Osteoblast (primary cell): ENCODE measurements at regions not wholly inside any gene's neighbourhood (a gene's known extent, or its start where the extent isn't known, plus 50 kb on each side); places are given as distances from the start of the nearest gene placed in this dataset.

ENCODE experiments used
- DNase-seq: peaks from one replicate; pipeline ENCODE4 v3.0.0; 2011; ENCODE audit warnings: low spot score, mixed read lengths; ENCODE audit not compliant: insufficient read length; ENCODE audit errors: missing footprints
- H2AFZ ChIP-seq: 2 replicates; pipeline ENCODE4 v1.6.0; 2011; ENCODE audit warnings: mild to moderate bottlenecking, low read length
- H3K27ac ChIP-seq: 2 replicates; pipeline ENCODE4 v1.5.1; 2011; ENCODE audit warnings: mild to moderate bottlenecking, low read depth, low read length, moderate library complexity
- H3K27me3 ChIP-seq: 2 replicates; pipeline ENCODE4 v1.6.0; 2012; ENCODE audit warnings: mild to moderate bottlenecking, control low read depth, inconsistent platforms, low read length, moderate library complexity; ENCODE audit not compliant: insufficient read depth
- H3K36me3 ChIP-seq: 2 replicates; pipeline ENCODE4 v1.5.1; 2011; ENCODE audit warnings: mild to moderate bottlenecking, low read length, control low read depth, moderate library complexity; ENCODE audit not compliant: insufficient read depth
- H3K4me1 ChIP-seq: 2 replicates; pipeline ENCODE4 v1.5.1; 2011; ENCODE audit warnings: mild to moderate bottlenecking, low read length, control low read depth, moderate library complexity; ENCODE audit not compliant: insufficient read depth
- H3K4me2 ChIP-seq: 2 replicates; pipeline ENCODE4 v1.6.0; 2011; ENCODE audit warnings: mild to moderate bottlenecking, low read length; ENCODE audit not compliant: insufficient read depth
- H3K4me3 ChIP-seq: fragments of 200-600 bp; sonication (generic); 3 replicates; pipeline ENCODE4 v1.5.1; 2012; ENCODE audit warnings: mild to moderate bottlenecking, low read length, inconsistent platforms; ENCODE audit not compliant: insufficient read depth
- H3K79me2 ChIP-seq: 2 replicates; pipeline ENCODE4 v1.6.0; 2012; ENCODE audit warnings: mild to moderate bottlenecking, low read length, control low read depth, inconsistent platforms; ENCODE audit not compliant: insufficient read depth
- H3K9me3 ChIP-seq: 2 replicates; pipeline ENCODE4 v1.5.1; 2011; ENCODE audit warnings: low read depth, low read length, control low read depth
- H4K20me1 ChIP-seq: 2 replicates; pipeline ENCODE4 v1.6.0; 2012; ENCODE audit warnings: mild to moderate bottlenecking, low read length, control low read depth; ENCODE audit not compliant: insufficient read depth
- CTCF ChIP-seq: IDR thresholded peaks from 2 replicates; pipeline ENCODE4 v1.5.1; 2011; ENCODE audit warnings: mild to moderate bottlenecking, low read depth, low read length, moderate library complexity; ENCODE audit errors: extremely low read depth

GRCh38 chr14:97275276-97275675, 478.1 kb downstream of the VRK1 start:
- H3K4me1 ChIP-seq = no peaks in the 10 kb centered on the region
- H4K20me1 ChIP-seq = no peaks in the 10 kb centered on the region
- H3K9me3 ChIP-seq = peaks cover 2% of the 10 kb centered on the region
- no peaks in the 10 kb centered on the region for H3K36me3 ChIP-seq
- H3K79me2 ChIP-seq = no peaks in the 10 kb centered on the region
- H3K4me2 ChIP-seq = no peak overlapping the region
- no peak overlapping the region for H3K4me3 ChIP-seq
- no peaks in the 10 kb centered on the region for H3K27me3 ChIP-seq
- no peak overlapping the region for H2AFZ ChIP-seq
- no peak overlapping the region for H3K27ac ChIP-seq
- no peak for DNase-seq
- no peak for TF ChIP-seq CTCF

- H3K27me3 ChIP-seq = no peaks in the 10 kb centered on the region
- no peaks in the 10 kb centered on the region for H3K4me1 ChIP-seq
- peaks cover 2% of the 10 kb centered on the region for H3K9me3 ChIP-seq
- H3K4me2 ChIP-seq = no peak overlapping the region
- no peaks in the 10 kb centered on the region for H4K20me1 ChIP-seq
- no peak overlapping the region for H3K4me3 ChIP-seq
- no peaks in the 10 kb centered on the region for H3K79me2 ChIP-seq
- H3K36me3 ChIP-seq = no peaks in the 10 kb centered on the region
- H3K27ac ChIP-seq = no peak overlapping the region
- TF ChIP-seq CTCF = no peak
- H2AFZ ChIP-seq = no peak overlapping the region
- DNase-seq = no peak
Measured at GRCh38 chr14:97276573-97276972, 479.4 kb downstream of the VRK1 start.

GRCh38 chr14:97277711-97278110, 480.5 kb downstream of the VRK1 start:
- peaks cover 2% of the 10 kb centered on the region for H3K9me3 ChIP-seq
- no peaks in the 10 kb centered on the region for H3K36me3 ChIP-seq
- H4K20me1 ChIP-seq = no peaks in the 10 kb centered on the region
- H3K79me2 ChIP-seq = no peaks in the 10 kb centered on the region
- H2AFZ ChIP-seq = no peak overlapping the region
- no peak for DNase-seq
- H3K27ac ChIP-seq = no peak overlapping the region
- no peak overlapping the region for H3K4me2 ChIP-seq
- no peaks in the 10 kb centered on the region for H3K27me3 ChIP-seq
- no peak for TF ChIP-seq CTCF
- H3K4me1 ChIP-seq = no peaks in the 10 kb centered on the region
- no peak overlapping the region for H3K4me3 ChIP-seq

GRCh38 chr14:97280526-97280925, 483.3 kb downstream of the VRK1 start:
- Histone ChIP-seq H3K79me2 (no peaks in the 10 kb centered on the region), H3K4me3 (no peak overlapping the region), H2AFZ (no peak overlapping the region), H3K9me3 (no peaks in the 10 kb centered on the region), H3K4me2 (no peak overlapping the region), H3K27ac (no peak overlapping the region), H3K36me3 (no peaks in the 10 kb centered on the region), H3K4me1 (no peaks in the 10 kb centered on the region), H3K27me3 (no peaks in the 10 kb centered on the region), H4K20me1 (no peaks in the 10 kb centered on the region)
- TF ChIP-seq CTCF = no peak
- no peak for DNase-seq
